ENCODE measurements at regions not wholly inside any gene's neighbourhood (a gene's known extent, or its start where the extent isn't known, plus 50 kb on each side); places are given as distances from the start of the nearest gene placed in this dataset.
A peak's percentile ranks its signal among the peaks of the same experiment; 100 is the strongest.

- ChIA-PET CTCF (no interaction called here), POLR2A (no interaction called here)
- H3K27me3 Mint-ChIP-seq = no peaks in the 10 kb centered on the region
- H2AFZ ChIP-seq (ENCODE audit: insufficient read depth, low read depth, low read length, poor library complexity, severe bottlenecking) = no peak overlapping the region
- H3K27ac ChIP-seq (ENCODE audit: low read length in 2 of 2) = no peak overlapping the region
- H3K4me3 ChIP-seq (ENCODE audit: control extremely low read depth in 1 of 5, extremely low read depth in 1 of 5, insufficient read depth in 1 of 5, low read depth in 2 of 5, low read length in 4 of 5) = no peak overlapping the region
- H3K9me3 ChIP-seq (ENCODE audit: control extremely low read depth in 1 of 3, control insufficient read depth in 2 of 3, insufficient read depth in 1 of 3, low read length in 2 of 3) = no peaks in the 10 kb centered on the region
- H3K4me1 ChIP-seq (ENCODE audit: control insufficient read depth in 2 of 2, insufficient read depth in 2 of 2, low read length in 2 of 2) = peaks cover 33 to 37% of the 10 kb centered on the region in 2 donors
- H3K36me3 ChIP-seq (replicated peaks in 1 of 2; ENCODE audit: control extremely low read depth in 1 of 2, control insufficient read depth in 1 of 2, extremely low read depth in 1 of 2, insufficient read depth in 2 of 2, low read length in 1 of 2) = no peaks in the 10 kb centered on the region
- H3K4me3 Mint-ChIP-seq = no peak overlapping the region
- peaks cover 45% of the 10 kb centered on the region for H3K4me1 Mint-ChIP-seq
- peak; percentile 52 for DNase-seq
- no peaks in the 10 kb centered on the region for H3K27me3 ChIP-seq (replicated peaks in 1 of 4; ENCODE audit: control extremely low read depth in 1 of 4, control insufficient read depth in 3 of 4, insufficient read depth in 4 of 4, low read length in 3 of 4)
- H3K27ac Mint-ChIP-seq = peak overlapping the region; percentile 55
- 32% methylated on average over 2 of the region's 2 CpGs for WGBS (ENCODE audit: insufficient coverage)
- H3K9ac ChIP-seq (ENCODE audit: low read length) = peak overlapping the region; percentile 6
- ATAC-seq (ENCODE audit: low read depth) = peak; percentile 45
- no peaks in the 10 kb centered on the region for H3K79me2 ChIP-seq (ENCODE audit: control insufficient read depth, insufficient read depth, low read length)
- intact Hi-C loops (cut with micrococcal nuclease) = no loop called here
- H4K20me1 ChIP-seq (ENCODE audit: control insufficient read depth, insufficient read depth, low read length, poor library complexity, severe bottlenecking) = no peaks in the 10 kb centered on the region
- TF ChIP-seq, protein P1, sequence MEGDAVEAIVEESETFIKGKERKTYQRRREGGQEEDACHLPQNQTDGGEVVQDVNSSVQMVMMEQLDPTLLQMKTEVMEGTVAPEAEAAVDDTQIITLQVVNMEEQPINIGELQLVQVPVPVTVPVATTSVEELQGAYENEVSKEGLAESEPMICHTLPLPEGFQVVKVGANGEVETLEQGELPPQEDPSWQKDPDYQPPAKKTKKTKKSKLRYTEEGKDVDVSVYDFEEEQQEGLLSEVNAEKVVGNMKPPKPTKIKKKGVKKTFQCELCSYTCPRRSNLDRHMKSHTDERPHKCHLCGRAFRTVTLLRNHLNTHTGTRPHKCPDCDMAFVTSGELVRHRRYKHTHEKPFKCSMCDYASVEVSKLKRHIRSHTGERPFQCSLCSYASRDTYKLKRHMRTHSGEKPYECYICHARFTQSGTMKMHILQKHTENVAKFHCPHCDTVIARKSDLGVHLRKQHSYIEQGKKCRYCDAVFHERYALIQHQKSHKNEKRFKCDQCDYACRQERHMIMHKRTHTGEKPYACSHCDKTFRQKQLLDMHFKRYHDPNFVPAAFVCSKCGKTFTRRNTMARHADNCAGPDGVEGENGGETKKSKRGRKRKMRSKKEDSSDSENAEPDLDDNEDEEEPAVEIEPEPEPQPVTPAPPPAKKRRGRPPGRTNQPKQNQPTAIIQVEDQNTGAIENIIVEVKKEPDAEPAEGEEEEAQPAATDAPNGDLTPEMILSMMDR (IDR thresholded peaks at IDR 0.05) = no peak
- TF ChIP-seq EZH2 (IDR thresholded peaks at IDR 0.05; ENCODE audit: borderline replicate concordance, insufficient read depth, low read depth, low read length, poor library complexity, severe bottlenecking) = no peak
- no peaks in the 10 kb centered on the region for H3K9me3 Mint-ChIP-seq (ENCODE audit: insufficient read depth)
- peak overlapping the region; percentile 12 for H3K4me2 ChIP-seq (replicated peaks; ENCODE audit: low read depth, low read length, poor library complexity, severe bottlenecking)
Observed at GRCh38 chr5:65068410-65068809, 299.7 kb downstream of the CWC27 start.

GRCh38 chr5:65070026-65070425 lies 301.3 kb downstream of the CWC27 start:
- WGBS (ENCODE audit: insufficient coverage) = 17% methylated on average over 1 of the region's 1 CpG
- H3K4me1 ChIP-seq (ENCODE audit: control insufficient read depth in 2 of 2, insufficient read depth in 2 of 2, low read length in 2 of 2) = peaks cover 33 to 37% of the 10 kb centered on the region in 2 donors
- no peak overlapping the region for H3K9ac ChIP-seq (ENCODE audit: low read length)
- H4K20me1 ChIP-seq (ENCODE audit: control insufficient read depth, insufficient read depth, low read length, poor library complexity, severe bottlenecking) = no peaks in the 10 kb centered on the region
- H2AFZ ChIP-seq (ENCODE audit: insufficient read depth, low read depth, low read length, poor library complexity, severe bottlenecking) = no peak overlapping the region
- H3K36me3 ChIP-seq (replicated peaks in 1 of 2; ENCODE audit: control extremely low read depth in 1 of 2, control insufficient read depth in 1 of 2, extremely low read depth in 1 of 2, insufficient read depth in 2 of 2, low read length in 1 of 2) = no peaks in the 10 kb centered on the region
- no peak for DNase-seq
- intact Hi-C loops (cut with micrococcal nuclease) = loop anchor here (10.0 kb wide), 1 partner anchor 95 kb away; no protein-coding TSS in a partner anchor
- H3K27me3 ChIP-seq (replicated peaks in 1 of 4; ENCODE audit: control extremely low read depth in 1 of 4, control insufficient read depth in 3 of 4, insufficient read depth in 4 of 4, low read length in 3 of 4) = no peaks in the 10 kb centered on the region
- no peaks in the 10 kb centered on the region for H3K27me3 Mint-ChIP-seq
- no peak overlapping the region for H3K4me3 ChIP-seq (ENCODE audit: control extremely low read depth in 1 of 5, extremely low read depth in 1 of 5, insufficient read depth in 1 of 5, low read depth in 2 of 5, low read length in 4 of 5)
- H3K9me3 ChIP-seq (ENCODE audit: control extremely low read depth in 1 of 3, control insufficient read depth in 2 of 3, insufficient read depth in 1 of 3, low read length in 2 of 3) = no peaks in the 10 kb centered on the region
- POLR2A ChIA-PET = no interaction called here
- no peak overlapping the region for H3K27ac ChIP-seq (ENCODE audit: low read length in 2 of 2)
- H3K27ac Mint-ChIP-seq = peak overlapping the region; percentile 37
- no peak overlapping the region for H3K4me3 Mint-ChIP-seq
- H3K79me2 ChIP-seq (ENCODE audit: control insufficient read depth, insufficient read depth, low read length) = no peaks in the 10 kb centered on the region
- H3K4me1 Mint-ChIP-seq = peaks cover 39% of the 10 kb centered on the region
- TF ChIP-seq, protein P1 (IDR thresholded peaks at IDR 0.05) = no peak
- TF ChIP-seq EZH2 (IDR thresholded peaks at IDR 0.05; ENCODE audit: borderline replicate concordance, insufficient read depth, low read depth, low read length, poor library complexity, severe bottlenecking) = no peak
- no peak for ATAC-seq (ENCODE audit: low read depth)
- no peak overlapping the region for H3K4me2 ChIP-seq (replicated peaks; ENCODE audit: low read depth, low read length, poor library complexity, severe bottlenecking)
- CTCF ChIA-PET = interaction anchor here (1.4 kb wide), 1 partner anchor 8 kb away, joined by 3 read pairs; no protein-coding TSS in a partner anchor
- no peaks in the 10 kb centered on the region for H3K9me3 Mint-ChIP-seq (ENCODE audit: insufficient read depth)
